GM12878 (cell line): ENCODE measurements at regions not wholly inside any gene's neighbourhood (a gene's known extent, or its start where the extent isn't known, plus 50 kb on each side); places are given as distances from the start of the nearest gene placed in this dataset.

ENCODE experiments used
- CREM ChIP-seq: IDR thresholded peaks from 2 replicates; pipeline ENCODE4 v1.6.1; 2014; ENCODE audit warnings: antibody characterized with exemption, low read depth
- EZH2 ChIP-seq: IDR thresholded peaks from 2 replicates; pipeline ENCODE4 v1.6.1; 2012; ENCODE audit warnings: low read depth, mild to moderate bottlenecking, control low read depth, inconsistent platforms, low read length, borderline replicate concordance; ENCODE audit not compliant: control insufficient read depth
- MXI1 ChIP-seq: fragments of 150-350 bp; IDR thresholded peaks from 2 replicates; pipeline ENCODE4 v1.6.1; 2011; ENCODE audit warnings: low read depth, mild to moderate bottlenecking, inconsistent platforms, low read length, improper control_type of control experiment
- NFXL1 ChIP-seq: fragments of 450-650 bp; IDR thresholded peaks from 2 replicates; pipeline ENCODE4 v1.6.1; 2017; ENCODE audit warnings: antibody characterized with exemption, mild to moderate bottlenecking, borderline replicate concordance
- POLR2AphosphoS5 ChIP-seq: IDR thresholded peaks from 2 replicates; pipeline ENCODE4 v1.6.1; 2011; ENCODE audit warnings: mild to moderate bottlenecking, low read length, inconsistent platforms
- SMC3 ChIP-seq: IDR thresholded peaks from 2 replicates; pipeline ENCODE4 v1.6.1; 2011; ENCODE audit warnings: low read length, improper control_type of control experiment, borderline replicate concordance
- YY1 ChIP-seq: IDR thresholded peaks from 2 replicates; pipeline ENCODE4 v1.6.1; 2011; ENCODE audit warnings: low read depth, mild to moderate bottlenecking, low read length
- TF ChIP-seq, protein P1 (sequence below), 3 experiments: IDR thresholded peaks in 2 of 3; conservative IDR thresholded peaks in 1 of 3; 2 replicates each; pipeline ENCODE4 v1.5.1; 2011; ENCODE audit warnings: low read depth in 3 of 3, low read length in 3 of 3, mild to moderate bottlenecking in 3 of 3, control low read depth in 2 of 3, moderate library complexity in 2 of 3, inconsistent platforms in 1 of 3, mixed read lengths in 1 of 3; ENCODE audit not compliant: control insufficient read depth in 2 of 3, insufficient read depth in 1 of 3; ENCODE audit errors: extremely low read depth in 1 of 3
- TF ChIP-seq, protein P2 (sequence below): IDR thresholded peaks from 2 replicates; pipeline ENCODE4 v1.6.1; 2011; ENCODE audit warnings: low read depth, mild to moderate bottlenecking, low read length, moderate library complexity, borderline replicate concordance; ENCODE audit errors: extremely low read depth
- TF ChIP-seq, protein P3 (sequence below): fragments of 450-650 bp; IDR thresholded peaks from 2 replicates; pipeline ENCODE4 v1.6.1; 2017; ENCODE audit warnings: mild to moderate bottlenecking
- TF ChIP-seq, protein P4 (sequence below): IDR thresholded peaks from 2 replicates; pipeline ENCODE4 v1.6.1; 2011; ENCODE audit warnings: low read depth, low read length, improper control_type of control experiment, borderline replicate concordance

DNA sequence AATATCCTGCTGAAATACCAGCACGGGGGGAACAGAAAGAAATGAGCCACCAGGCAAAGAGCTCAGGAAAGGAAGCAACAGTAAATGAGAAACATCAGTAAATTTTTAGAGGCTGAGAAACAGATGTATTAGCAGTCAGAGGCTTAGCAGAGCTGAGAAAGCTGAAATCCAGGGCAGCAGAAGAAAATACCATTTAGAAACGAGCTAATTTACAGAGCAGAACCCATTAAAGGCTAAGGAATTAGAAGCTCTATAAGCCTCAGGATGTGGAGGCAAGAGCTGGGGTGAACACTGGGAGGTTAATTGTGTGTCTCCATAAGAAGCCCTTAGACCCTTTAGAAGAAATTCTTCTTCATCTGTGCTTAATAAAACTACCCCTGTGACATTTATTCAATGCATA lies 178.6 kb upstream of the RGS17 start:
- TF ChIP-seq YY1 (no peak), MXI1 (no peak), POLR2AphosphoS5 (no peak), NFXL1 (no peak), SMC3 (no peak), CREM (no peak), EZH2 (no peak)
- TF ChIP-seq, protein P1, sequence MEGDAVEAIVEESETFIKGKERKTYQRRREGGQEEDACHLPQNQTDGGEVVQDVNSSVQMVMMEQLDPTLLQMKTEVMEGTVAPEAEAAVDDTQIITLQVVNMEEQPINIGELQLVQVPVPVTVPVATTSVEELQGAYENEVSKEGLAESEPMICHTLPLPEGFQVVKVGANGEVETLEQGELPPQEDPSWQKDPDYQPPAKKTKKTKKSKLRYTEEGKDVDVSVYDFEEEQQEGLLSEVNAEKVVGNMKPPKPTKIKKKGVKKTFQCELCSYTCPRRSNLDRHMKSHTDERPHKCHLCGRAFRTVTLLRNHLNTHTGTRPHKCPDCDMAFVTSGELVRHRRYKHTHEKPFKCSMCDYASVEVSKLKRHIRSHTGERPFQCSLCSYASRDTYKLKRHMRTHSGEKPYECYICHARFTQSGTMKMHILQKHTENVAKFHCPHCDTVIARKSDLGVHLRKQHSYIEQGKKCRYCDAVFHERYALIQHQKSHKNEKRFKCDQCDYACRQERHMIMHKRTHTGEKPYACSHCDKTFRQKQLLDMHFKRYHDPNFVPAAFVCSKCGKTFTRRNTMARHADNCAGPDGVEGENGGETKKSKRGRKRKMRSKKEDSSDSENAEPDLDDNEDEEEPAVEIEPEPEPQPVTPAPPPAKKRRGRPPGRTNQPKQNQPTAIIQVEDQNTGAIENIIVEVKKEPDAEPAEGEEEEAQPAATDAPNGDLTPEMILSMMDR (IDR thresholded peaks at IDR 0.05 in 2 of 3, conservative IDR thresholded peaks at IDR 0.05 in 1 of 3; ENCODE audit: control insufficient read depth in 2 of 3, extremely low read depth in 1 of 3, insufficient read depth in 1 of 3, low read depth in 3 of 3, low read length in 3 of 3), result no peak
- TF ChIP-seq, protein P2, sequence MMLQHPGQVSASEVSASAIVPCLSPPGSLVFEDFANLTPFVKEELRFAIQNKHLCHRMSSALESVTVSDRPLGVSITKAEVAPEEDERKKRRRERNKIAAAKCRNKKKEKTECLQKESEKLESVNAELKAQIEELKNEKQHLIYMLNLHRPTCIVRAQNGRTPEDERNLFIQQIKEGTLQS, result no peak
- TF ChIP-seq, protein P3, sequence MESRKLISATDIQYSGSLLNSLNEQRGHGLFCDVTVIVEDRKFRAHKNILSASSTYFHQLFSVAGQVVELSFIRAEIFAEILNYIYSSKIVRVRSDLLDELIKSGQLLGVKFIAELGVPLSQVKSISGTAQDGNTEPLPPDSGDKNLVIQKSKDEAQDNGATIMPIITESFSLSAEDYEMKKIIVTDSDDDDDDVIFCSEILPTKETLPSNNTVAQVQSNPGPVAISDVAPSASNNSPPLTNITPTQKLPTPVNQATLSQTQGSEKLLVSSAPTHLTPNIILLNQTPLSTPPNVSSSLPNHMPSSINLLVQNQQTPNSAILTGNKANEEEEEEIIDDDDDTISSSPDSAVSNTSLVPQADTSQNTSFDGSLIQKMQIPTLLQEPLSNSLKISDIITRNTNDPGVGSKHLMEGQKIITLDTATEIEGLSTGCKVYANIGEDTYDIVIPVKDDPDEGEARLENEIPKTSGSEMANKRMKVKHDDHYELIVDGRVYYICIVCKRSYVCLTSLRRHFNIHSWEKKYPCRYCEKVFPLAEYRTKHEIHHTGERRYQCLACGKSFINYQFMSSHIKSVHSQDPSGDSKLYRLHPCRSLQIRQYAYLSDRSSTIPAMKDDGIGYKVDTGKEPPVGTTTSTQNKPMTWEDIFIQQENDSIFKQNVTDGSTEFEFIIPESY, result no peak
- TF ChIP-seq, protein P4, sequence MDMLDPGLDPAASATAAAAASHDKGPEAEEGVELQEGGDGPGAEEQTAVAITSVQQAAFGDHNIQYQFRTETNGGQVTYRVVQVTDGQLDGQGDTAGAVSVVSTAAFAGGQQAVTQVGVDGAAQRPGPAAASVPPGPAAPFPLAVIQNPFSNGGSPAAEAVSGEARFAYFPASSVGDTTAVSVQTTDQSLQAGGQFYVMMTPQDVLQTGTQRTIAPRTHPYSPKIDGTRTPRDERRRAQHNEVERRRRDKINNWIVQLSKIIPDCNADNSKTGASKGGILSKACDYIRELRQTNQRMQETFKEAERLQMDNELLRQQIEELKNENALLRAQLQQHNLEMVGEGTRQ, result no peak
